HG02973 (cell line): ENCODE measurements at regions not wholly inside any gene's neighbourhood (a gene's known extent, or its start where the extent isn't known, plus 50 kb on each side); places are given as distances from the start of the nearest gene placed in this dataset.

Experiments
- ATAC-seq: cut with Tn5 transposase; IDR thresholded peaks from one replicate; pipeline ENCODE4 v1.9.1; 2021; ENCODE audit warnings: moderate library complexity; ENCODE audit not compliant: unreplicated experiment

DNA sequence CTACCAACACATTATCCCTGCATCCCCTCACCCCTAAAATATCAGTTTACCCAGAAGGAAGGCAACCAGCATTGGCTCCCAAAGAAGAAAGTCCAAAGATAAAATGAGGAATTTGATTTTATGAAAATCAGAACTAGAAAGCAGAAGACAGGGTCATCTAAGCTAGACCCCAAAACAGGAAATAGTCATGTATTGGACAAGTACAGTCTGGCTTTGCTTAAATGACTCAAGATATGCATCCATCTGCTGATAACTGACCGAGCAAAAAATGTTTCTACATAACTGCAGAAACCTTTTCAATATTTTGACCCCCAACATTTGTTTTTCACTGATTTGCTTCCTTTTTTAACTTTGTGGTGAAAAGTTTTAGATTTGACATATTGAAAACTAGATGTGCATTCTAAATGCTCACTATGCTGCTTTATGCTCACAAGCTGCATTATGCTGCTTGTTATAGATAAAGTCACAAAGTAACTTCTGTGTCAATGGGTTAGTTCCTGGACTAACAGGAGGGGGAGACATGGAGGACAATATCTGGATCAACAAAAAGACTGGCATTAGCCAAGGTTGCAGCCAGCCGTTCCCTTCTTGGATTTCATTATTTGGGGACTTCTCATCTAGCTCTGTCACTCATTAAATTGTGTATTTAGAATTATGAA, 227.0 kb downstream of the INHBA start:
- ATAC-seq, result no peak

DNA sequence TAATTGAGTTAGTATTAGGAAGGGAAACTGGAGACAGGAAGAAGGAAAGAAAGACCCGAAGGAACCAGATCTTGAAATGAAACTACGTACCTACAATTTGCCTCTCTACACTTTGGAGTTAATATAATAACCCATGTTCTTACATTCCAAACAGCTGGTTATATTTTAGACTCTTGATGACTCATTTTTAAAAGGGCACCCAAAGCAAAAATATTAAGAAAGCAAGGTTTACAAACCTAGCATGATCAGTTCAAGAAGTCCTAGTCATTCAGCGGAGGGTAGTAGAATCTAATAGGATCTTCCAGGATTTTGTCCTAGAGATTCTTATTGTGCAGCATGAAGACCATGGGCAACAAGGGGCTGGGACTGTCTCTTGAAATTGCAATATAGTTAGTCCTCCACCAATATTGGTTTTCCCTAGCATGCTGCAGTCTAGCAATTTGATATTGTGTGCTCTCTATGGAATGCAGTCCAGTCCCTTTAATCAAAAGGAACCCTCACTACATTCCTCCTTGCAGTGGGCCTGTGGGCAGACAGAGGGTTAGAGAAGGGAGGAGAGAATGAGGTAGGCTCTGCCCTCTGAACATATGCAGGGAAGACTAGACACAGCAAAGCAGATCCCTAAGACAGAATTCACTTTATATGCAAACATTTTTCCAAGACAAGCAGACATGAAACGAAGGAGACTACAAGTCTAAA, 230.3 kb downstream of the INHBA start:
- ATAC-seq, result no peak

DNA sequence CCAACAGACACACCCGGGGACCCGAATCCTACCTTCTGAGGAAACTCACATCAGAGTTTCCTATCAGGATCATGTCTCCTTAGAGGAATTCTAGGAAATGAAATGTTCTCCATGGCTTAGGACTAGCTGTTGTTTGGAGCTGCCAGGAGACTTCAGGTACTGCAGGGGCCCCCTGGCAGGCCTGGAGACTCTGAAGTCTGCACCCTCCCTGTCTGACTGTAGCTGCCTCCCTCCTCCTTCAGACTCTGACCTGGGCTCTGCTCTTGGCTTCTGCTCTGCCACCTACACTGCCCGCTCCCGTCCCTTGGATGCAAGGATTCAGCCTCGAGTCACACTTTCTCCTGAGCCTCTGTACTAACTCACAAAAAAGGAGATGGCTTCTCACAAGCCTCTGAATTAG, 232.8 kb downstream of the INHBA start:
- no peak for ATAC-seq

DNA sequence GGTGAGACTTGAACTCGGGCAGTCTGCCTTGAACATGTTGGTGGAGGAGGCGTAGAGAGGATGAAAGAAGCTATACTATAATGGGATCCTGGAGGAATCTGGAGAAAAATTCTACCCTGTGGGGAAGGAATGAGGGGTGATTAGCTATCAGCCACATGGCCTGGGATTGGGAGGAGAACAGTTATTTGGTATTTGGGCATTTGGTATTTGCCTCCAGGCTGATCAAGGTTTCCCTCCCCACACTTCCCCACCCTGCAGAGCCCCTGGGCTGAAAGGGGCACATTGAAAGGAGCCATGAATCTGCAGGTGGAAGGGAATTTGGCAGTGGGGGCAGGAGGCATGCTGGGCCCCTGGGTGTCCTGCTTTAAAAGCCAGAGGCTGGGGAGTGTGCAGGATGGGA, 235.3 kb downstream of the INHBA start:
- ATAC-seq, result no peak

DNA sequence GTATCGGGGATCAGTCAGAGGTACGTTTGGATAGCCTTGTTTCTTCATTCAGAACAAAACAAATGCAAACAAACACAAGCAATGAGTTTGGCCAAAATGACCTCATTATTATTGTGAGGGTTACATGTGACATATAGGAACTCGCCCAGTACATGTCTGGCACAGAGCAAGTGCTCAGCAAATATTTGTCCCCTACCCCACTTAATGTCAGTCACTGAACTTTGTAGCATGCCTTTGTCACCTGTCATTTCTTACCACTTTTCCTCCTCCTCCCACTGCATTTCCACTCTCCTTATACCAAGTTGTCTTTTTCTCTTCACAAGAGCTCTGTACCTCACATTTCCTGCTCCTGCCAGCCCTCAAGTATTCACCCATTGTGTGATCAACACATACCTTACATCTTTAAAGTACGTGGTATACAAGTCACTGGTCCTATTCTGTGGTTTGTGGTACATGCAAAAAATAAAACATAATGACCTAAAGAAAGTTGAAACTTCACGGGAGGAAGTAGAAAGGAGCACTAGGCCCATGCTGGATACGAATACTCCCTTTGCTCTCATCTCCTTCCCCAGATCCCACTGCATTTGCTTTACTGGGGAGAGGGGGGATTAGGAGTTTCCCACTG, 236.0 kb downstream of the INHBA start:
- ATAC-seq, result no peak

DNA sequence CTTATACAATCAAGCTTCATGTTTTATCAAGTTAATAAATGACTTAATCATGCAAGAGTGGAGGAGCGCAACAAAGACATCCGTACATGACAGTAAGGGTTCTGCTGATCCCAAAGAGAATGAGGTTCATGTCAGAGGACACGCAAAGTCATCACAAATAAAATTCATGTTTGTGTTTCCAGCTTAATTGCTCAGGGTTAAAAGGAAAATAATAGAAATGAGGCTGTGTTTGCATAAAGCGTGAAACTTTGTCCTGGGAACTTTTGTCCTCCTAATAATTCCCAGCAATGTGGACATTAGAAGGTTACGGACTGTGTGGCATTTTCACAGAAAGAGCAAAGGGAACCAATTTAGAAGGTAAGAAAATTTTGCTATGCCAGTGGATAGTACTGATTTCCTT, 237.3 kb downstream of the INHBA start:
- ATAC-seq, result no peak

DNA sequence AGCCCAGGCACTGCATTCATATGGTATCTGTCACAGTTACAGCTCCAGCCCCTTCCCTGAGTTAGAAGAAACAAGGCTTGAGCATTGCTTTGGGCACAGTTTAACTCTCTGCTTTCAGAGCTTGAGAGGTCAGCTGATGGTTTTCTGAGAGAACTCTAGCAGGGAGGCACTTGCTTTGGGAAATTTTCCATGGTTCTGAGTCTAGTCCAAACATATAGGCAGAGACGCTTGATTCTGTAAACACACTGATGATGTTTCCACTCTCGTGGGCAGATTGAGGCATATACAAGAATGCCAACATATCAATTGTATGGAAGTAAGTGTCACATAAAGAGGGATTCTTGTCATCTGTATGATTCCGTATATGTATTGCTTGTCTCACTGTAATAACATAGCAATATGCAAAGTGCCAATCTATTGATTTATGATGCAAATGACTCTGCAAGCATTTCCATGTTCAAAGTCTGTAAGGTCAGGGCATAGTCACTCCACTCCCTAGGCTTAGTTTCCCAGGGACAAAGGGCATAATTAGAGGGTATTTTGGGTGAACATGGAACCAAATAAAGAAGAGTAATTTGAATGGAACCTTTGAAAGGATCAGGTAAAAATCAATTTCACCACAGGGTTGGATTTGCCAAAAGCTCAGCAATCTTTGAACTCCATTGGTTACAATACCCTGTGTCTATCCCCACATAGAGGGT, 239.0 kb downstream of the INHBA start:
- no peak for ATAC-seq

DNA sequence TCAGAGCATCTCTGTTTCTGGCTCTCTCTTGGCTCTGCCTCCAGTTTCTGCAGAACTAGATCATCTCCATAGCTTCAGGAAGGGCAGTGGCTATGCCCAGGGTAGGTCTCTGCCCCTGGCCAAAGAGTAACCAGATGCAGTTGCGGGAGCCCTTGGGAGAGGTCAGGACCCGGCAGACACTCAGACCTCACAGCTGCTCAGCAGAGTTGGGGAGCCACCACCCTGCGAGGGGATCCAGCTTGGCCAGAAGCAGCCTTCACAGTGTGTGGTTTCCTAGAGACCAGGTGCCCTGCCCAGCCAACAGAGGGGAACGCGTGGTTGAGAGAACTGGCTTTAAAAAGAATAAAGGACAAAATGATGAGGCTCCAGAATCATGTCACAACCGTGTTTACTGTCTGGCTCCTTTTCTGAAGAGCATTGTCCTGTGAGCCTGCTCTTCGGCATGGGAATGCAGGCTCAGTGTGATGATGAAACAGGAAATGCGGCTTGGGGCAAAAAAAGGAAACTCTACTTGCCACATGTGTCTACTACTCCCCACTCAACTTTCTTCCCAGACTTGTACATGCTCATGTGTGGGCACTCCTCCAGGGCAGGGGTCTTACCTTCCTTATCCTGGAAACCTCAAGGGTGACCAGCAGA, 243.1 kb downstream of the INHBA start:
- ATAC-seq, result no peak

DNA sequence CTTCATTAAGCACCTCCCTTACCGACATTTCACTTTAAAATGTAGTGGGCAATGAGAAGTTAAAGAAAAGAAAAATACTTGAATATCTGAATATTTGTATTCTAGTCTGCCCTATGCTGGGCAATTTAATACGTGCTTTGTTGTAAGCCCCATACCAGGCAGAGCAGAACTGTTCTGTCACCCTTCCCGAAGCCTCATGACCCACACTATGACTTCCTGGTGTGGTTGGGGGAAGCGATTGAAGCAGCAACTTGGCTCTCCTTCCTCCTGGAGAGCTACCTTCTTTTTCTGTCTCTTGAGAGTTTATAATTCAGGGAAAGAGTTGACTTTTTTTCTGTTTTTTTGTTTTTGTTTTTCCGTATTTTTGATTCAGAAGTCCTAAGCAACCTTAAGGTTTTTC, 243.7 kb downstream of the INHBA start:
- ATAC-seq, result no peak

DNA sequence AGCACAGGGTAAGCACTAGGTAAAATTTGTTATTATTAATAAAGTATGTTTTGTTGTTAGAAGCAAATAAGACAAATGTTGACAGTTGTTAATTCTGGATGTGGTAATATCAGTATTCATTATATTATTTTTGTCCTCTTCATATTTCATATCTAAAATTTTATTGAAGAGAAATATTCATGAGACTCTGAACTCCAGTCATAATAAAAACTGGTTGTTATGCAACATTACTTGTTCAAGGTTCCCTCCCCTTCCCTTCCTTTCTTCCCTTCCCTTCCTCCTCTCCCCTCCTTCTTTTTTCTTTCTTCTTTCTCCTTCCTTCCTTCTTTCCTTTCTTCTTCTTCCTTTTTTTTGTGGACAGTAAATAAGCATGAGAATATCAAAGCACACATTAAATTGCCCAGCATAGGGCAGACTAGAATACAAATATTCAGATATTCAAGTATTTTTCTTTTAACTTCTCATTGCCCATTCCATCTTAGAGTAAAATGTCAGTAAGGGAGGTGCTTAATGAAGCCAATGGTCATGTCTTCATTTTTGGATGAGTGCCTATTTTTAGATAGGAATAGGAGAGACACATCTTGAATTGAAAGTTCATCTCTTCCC, 245.0 kb downstream of the INHBA start:
- no peak for ATAC-seq

DNA sequence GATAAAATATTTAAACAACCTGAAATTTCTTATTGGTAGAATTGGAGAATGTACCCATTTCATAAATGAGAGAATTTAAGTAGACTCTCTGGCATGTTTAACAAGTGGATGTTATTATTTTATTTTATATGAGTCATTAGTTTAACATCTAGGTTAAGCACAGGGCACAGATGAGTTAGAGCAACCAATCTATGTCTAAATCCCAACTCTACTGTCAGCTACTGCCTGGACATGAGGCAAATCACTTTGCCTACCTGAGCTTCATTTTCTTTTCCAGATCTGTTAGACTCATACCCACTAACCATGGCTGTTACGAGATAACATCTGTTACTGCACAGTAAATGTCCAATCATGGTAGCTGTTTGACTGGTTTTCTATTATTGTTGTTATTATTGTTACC, 251.1 kb downstream of the INHBA start:
- no peak for ATAC-seq

DNA sequence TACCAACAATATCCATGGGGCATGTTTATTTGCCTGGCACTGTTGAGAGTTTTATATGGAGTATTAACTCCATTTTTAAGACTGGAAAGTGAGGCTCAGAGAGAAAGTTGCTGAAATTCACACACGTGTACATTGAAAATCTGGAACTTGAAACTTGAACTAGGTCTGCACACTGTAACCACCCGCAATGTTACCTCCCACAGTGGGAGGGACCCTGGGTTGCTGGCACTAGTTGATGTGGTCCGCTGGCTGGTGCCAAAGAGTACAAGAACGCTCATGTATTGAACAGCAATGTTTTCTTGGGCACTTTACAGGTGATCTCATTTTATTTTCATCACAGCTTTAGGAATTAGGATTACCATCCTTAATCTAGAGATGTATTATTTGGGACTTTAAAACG, 253.2 kb downstream of the INHBA start:
- ATAC-seq, result no peak

DNA sequence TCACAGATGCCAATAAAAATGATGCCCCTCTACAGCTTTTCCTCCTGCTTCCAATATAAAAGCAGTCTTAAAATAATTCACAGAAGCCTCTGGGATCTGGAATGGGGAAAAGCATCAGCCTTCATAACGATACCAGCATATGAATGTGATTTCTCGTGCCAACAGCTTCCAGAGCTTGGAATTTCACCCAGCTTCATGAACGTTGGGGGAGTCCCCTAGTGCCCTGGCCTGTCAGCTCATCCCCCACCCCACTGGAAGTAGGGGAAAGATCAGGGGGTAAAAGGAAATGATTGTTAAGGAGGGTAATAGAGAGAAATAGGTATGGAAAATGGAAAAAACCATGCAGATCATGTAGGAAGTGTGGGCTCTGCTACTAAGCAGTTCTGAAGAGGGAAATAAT, 253.6 kb downstream of the INHBA start:
- ATAC-seq, result no peak

DNA sequence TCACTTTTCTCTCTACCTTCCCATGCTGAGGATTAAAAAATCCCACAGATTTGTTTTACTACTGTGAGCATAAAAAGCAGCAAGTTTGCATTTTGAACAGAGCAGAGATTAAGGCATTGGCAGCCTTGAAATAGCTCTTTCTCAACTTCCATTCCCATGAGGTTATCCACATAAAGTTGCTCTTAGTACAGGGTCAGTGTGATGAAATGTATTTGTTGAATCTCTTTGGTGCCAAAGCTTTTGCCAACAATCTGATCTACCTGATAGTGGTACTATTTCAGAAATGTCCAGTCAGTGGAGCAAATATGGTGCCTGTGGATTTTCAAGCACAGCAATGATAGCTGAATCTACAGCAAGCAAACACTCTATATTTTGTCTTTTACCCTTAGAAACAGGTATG, 254.8 kb downstream of the INHBA start:
- no peak for ATAC-seq

DNA sequence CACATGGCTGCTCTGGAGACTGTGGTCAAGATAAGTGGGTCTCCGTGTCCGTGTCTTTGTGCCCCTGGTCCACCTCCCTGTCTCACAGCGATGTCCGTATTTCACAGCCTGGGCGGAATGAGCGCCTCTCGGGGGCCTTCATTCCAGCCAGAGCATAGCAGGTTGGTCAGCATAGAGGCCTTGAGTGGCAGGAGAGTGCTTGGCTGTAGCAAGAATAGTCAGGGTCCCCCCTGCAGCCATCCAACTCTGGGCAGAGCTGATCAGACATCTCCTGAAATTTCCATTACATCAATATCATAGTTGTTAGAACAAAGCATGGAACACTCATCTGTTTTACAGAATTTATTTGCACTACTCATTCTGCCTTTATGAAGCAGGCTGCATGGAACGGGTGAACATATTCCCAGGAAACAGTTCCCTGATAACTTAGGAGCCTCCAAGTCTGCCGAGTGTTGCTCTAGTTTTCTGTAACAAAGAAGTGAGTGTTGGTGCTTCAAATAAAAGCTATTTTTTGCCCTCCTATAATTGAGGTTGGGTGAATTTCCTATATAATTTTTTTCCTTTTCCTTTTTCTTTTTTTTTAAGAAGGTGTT, 255.3 kb downstream of the INHBA start:
- no peak for ATAC-seq

DNA sequence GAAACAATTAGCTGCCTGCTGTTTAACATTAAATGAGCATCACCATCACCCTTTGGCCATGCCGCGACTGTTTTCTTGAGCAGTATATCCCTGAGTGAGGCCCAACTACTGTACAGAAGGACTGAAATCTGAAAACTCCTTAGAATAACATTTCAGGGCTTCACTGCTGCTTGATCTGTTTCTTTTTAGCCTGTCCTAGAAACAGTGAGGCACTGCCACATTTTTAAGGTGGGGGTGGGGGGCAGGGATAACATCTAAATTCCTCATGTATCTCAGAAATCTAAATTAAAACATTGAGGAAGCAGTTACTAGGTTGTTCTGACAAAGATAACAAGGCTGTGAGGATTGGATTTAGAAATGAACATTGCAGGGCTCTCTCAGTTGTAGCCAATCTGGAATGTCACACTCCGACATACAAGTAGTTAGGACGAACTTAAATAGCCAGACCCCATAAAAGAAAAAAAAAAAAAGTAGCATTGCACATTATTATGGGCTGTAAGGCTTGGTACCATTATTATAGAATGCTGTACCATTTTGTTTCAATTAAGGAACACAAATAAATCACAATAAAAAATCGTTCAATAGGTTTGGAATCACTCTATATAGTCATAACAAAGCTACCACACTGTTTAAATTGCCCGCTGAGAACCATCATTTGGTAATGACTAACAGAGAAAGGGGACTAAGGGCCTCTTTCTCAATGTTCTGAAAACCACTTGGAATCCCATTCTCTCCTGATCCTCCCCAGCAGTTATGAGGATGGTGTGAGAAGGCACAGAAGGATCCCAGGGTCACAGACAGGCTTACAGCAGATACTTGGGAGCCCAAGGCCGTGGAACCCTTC, 256.1 kb downstream of the INHBA start:
- ATAC-seq, result no peak

DNA sequence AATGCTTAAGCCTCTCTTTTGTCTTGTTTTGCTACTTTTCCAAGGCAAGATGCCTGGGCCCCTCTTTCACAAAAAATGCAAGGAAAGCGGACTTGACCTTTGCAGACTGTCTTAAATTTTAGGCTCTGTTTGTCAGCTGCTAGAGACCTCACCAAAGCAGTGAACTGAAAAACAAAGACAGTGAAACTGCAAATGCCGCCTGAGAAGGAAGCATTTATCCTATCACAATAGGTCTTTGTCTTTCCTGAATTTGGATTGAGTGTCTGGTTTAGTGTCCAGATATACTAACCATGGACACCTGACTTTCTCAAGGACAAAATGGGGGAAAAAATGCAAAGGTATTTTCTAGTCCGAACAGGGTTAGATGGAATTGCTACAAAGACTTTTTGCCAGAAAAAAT, 256.9 kb downstream of the INHBA start:
- no peak for ATAC-seq

DNA sequence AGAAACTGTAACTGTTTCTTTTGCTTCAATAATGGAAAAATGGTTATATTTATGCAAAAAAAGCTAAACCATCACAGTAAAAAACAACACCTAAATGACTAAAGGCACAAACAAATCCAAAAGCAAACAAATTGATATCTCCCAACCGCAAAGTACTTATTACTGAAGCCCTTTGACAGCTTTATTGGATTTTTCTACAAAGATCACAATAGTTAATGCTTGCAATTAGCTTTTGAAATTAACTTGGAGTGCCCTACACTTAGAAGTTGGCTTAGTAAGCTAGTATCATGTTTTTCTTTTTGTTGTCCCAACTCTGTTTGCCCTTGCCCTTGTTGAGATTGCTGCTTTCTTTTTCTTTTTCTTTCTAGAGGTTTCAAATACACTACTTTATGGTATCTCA, 257.5 kb downstream of the INHBA start:
- no peak for ATAC-seq

DNA sequence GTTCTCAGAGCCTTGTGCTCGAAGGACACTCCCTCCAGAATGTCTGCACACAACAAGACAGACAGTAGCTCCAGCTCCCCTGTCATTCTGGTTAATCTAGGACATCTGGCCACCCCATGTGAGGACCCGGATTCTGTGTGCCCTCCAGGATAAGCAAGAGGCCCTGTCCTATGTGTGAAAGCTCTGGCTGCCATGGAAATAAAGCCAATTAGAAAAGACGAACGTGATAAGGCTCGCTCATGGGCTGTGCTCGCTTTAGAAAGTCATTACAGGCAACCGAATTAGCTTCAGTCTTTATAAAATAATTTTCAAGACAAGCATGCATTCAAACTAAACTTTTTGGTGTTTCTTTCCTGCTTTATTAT, 263.4 kb downstream of the INHBA start:
- no peak for ATAC-seq
